ENCODE measurements at regions not wholly inside any gene's neighbourhood (a gene's known extent, or its start where the extent isn't known, plus 50 kb on each side); places are given as distances from the start of the nearest gene placed in this dataset.

- TF ChIP-seq CTCF (IDR thresholded peaks at IDR 0.05) (no peak), POLR2A (IDR thresholded peaks at IDR 0.05) (no peak), EP300 (IDR thresholded peaks at IDR 0.05) (no peak), POLR2AphosphoS5 (IDR thresholded peaks at IDR 0.05) (no peak)
Observed at GRCh38 chr2:109062859-109063700, 65.9 kb upstream of the SH3RF3 start.
